ENCODE measurements at regions not wholly inside any gene's neighbourhood (a gene's known extent, or its start where the extent isn't known, plus 50 kb on each side); places are given as distances from the start of the nearest gene placed in this dataset.

DNA sequence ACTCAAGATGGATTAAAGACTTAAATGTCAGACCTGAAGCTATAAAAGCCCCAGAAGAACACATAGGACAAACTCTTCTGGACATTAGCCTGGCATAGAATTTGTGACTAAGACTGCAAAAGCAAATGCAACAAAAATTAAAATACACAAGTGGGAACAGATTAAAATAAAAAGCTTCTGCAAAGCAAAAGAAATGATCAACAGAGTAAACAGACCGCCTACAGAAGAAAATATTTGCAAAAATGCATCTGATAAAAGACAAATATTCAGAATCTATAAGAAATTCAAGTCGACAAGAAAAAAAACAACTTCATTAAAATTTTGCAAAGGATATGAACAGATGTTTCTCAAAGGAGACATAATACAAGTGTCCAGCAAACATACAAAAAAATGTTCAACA lies 537.8 kb downstream of the SLITRK1 start (continued):
- TF ChIP-seq JUNB (IDR thresholded peaks at IDR 0.05; ENCODE audit: unreplicated experiment) (no peak), ZNF114 (CRISPR knock-in tag; IDR thresholded peaks at IDR 0.05) (no peak), ZNF331 (CRISPR knock-in tag; IDR thresholded peaks at IDR 0.05; ENCODE audit: low read depth) (no peak), EZH2 (IDR thresholded peaks at IDR 0.05; ENCODE audit: low read depth, unreplicated experiment) (no peak)

DNA sequence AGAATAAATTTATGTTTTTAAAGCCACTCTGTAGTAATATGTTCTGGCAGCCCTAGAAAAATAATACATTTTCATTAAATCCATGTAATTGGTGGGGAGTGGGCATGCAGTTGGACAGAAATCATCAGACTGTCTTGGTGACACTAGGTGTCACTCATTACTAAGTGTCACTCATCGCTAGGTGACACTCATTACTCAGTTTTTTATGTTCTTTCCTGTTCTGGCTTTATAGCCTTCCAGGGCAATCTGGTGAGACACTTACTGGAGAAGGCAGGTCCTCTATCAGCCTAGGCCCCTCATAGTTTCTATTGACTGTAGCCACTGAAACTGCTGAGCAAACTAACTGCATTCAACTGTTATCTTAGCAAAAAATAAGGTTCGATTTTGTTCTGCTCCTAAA lies 542.1 kb downstream of the SLITRK1 start:
- H4K20me1 ChIP-seq (replicated peaks; ENCODE audit: insufficient read depth), result no peaks in the 10 kb centered on the region
- Mint-ChIP-seq H3K36me3 (ENCODE audit: low read depth) (peaks cover 15% of the 10 kb centered on the region), H3K4me1 (no peaks in the 10 kb centered on the region), H3K4me3 (no peak overlapping the region), H3K9me3 (peaks cover 17% of the 10 kb centered on the region), H3K27ac (no peak overlapping the region), H3K27me3 (ENCODE audit: insufficient read depth, low read depth, poor library complexity) (no peaks in the 10 kb centered on the region)
- no peaks in the 10 kb centered on the region for H3K27me3 ChIP-seq (ENCODE audit: insufficient read depth)
- no peaks in the 10 kb centered on the region for H3K4me1 ChIP-seq (ENCODE audit: insufficient read depth)
- H3K36me3 ChIP-seq (ENCODE audit: insufficient read depth), result no peaks in the 10 kb centered on the region
- no peak overlapping the region for H3K4me3 ChIP-seq
- TF ChIP-seq ZNF331 (CRISPR knock-in tag; IDR thresholded peaks at IDR 0.05; ENCODE audit: low read depth) (no peak), CREB1 (CRISPR knock-in tag; IDR thresholded peaks at IDR 0.05; ENCODE audit: low read depth) (no peak), ZNF114 (CRISPR knock-in tag; IDR thresholded peaks at IDR 0.05) (no peak), JUNB (IDR thresholded peaks at IDR 0.05; ENCODE audit: unreplicated experiment) (no peak), NANOG (IDR thresholded peaks at IDR 0.05; ENCODE audit: borderline replicate concordance) (no peak), POLR2AphosphoS5 (IDR thresholded peaks at IDR 0.05; ENCODE audit: low read depth) (no peak)
- TF ChIP-seq, protein P1, sequence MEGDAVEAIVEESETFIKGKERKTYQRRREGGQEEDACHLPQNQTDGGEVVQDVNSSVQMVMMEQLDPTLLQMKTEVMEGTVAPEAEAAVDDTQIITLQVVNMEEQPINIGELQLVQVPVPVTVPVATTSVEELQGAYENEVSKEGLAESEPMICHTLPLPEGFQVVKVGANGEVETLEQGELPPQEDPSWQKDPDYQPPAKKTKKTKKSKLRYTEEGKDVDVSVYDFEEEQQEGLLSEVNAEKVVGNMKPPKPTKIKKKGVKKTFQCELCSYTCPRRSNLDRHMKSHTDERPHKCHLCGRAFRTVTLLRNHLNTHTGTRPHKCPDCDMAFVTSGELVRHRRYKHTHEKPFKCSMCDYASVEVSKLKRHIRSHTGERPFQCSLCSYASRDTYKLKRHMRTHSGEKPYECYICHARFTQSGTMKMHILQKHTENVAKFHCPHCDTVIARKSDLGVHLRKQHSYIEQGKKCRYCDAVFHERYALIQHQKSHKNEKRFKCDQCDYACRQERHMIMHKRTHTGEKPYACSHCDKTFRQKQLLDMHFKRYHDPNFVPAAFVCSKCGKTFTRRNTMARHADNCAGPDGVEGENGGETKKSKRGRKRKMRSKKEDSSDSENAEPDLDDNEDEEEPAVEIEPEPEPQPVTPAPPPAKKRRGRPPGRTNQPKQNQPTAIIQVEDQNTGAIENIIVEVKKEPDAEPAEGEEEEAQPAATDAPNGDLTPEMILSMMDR (conservative IDR thresholded peaks at IDR 0.05; ENCODE audit: low read depth in 2 of 2), result peak in 1 of 2 experiments; percentile 22; a peak in 1 of 4 replicates
- no peaks in the 10 kb centered on the region for H3K79me2 ChIP-seq (replicated peaks; ENCODE audit: insufficient read depth)
- no peaks in the 10 kb centered on the region for H3K9me2 ChIP-seq (ENCODE audit: insufficient read depth)
- no peak overlapping the region for H3K4me2 ChIP-seq
- H3K27ac ChIP-seq (ENCODE audit: low read depth), result no peak overlapping the region
- H2AFZ ChIP-seq, result no peak overlapping the region
- no peak for DNase-seq (ENCODE audit: low spot score)
- H3F3A ChIP-seq (replicated peaks; ENCODE audit: low read depth), result no peaks in the 10 kb centered on the region
- no peak for ATAC-seq

DNA sequence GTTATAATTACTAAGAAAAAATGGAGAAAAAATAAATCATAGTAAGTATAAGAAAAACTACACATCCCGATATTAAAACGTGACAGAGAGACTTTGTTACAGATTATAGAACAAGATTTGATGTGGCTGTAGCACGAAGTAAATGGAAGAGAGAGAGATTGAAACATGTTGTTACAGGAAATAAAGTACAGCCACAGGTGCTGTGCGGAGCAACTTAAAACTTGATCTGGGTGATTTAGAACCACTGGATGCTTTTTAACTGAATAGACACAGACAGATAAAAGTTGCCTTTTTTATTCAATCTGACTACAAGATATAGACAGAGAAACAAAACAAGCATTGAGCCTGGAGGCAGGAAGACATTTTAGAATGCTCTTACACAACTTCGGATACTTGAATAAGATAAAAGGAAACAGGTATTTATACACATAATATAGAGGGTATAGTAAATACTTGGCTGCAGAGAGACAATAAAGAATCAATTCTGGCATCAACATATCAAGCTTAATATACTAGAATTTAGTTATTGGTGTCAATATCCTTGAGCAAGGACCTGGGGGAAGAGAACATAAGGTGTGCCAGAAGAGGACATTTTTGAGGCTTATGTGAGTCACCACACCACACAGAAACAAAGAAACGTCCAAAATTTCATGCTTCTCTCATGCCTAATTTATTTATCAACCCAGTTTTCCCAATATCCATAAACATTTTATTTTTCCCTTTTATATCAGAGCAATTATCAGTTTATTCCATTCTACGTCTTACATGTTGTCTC lies 548.5 kb downstream of the SLITRK1 start:
- H3K4me1 Mint-ChIP-seq, result no peaks in the 10 kb centered on the region
- Histone ChIP-seq H3K27ac (ENCODE audit: low read depth) (no peak overlapping the region), H3K36me3 (ENCODE audit: insufficient read depth) (no peaks in the 10 kb centered on the region), H3K27me3 (ENCODE audit: insufficient read depth) (no peaks in the 10 kb centered on the region), H3K9me2 (ENCODE audit: insufficient read depth) (no peaks in the 10 kb centered on the region), H3K4me1 (ENCODE audit: insufficient read depth) (no peaks in the 10 kb centered on the region), H3K4me3 (no peak overlapping the region), H3K79me2 (replicated peaks; ENCODE audit: insufficient read depth) (no peaks in the 10 kb centered on the region), H3F3A (replicated peaks; ENCODE audit: low read depth) (no peaks in the 10 kb centered on the region), H3K4me2 (no peak overlapping the region), H4K20me1 (replicated peaks; ENCODE audit: insufficient read depth) (no peaks in the 10 kb centered on the region), H2AFZ (no peak overlapping the region)
- no peak overlapping the region for H3K4me3 Mint-ChIP-seq
- H3K9me3 Mint-ChIP-seq, result no peaks in the 10 kb centered on the region
- no peaks in the 10 kb centered on the region for H3K27me3 Mint-ChIP-seq (ENCODE audit: insufficient read depth, low read depth, poor library complexity)
- no peaks in the 10 kb centered on the region for H3K36me3 Mint-ChIP-seq (ENCODE audit: low read depth)
- no peak overlapping the region for H3K27ac Mint-ChIP-seq
- DNase-seq (ENCODE audit: low spot score) (no peak), ATAC-seq (no peak)
- TF ChIP-seq EZH2 (IDR thresholded peaks at IDR 0.05; ENCODE audit: low read depth, unreplicated experiment), result no peak
- no peak for TF ChIP-seq ZNF331 (CRISPR knock-in tag; IDR thresholded peaks at IDR 0.05; ENCODE audit: low read depth)
- TF ChIP-seq, protein P2, sequence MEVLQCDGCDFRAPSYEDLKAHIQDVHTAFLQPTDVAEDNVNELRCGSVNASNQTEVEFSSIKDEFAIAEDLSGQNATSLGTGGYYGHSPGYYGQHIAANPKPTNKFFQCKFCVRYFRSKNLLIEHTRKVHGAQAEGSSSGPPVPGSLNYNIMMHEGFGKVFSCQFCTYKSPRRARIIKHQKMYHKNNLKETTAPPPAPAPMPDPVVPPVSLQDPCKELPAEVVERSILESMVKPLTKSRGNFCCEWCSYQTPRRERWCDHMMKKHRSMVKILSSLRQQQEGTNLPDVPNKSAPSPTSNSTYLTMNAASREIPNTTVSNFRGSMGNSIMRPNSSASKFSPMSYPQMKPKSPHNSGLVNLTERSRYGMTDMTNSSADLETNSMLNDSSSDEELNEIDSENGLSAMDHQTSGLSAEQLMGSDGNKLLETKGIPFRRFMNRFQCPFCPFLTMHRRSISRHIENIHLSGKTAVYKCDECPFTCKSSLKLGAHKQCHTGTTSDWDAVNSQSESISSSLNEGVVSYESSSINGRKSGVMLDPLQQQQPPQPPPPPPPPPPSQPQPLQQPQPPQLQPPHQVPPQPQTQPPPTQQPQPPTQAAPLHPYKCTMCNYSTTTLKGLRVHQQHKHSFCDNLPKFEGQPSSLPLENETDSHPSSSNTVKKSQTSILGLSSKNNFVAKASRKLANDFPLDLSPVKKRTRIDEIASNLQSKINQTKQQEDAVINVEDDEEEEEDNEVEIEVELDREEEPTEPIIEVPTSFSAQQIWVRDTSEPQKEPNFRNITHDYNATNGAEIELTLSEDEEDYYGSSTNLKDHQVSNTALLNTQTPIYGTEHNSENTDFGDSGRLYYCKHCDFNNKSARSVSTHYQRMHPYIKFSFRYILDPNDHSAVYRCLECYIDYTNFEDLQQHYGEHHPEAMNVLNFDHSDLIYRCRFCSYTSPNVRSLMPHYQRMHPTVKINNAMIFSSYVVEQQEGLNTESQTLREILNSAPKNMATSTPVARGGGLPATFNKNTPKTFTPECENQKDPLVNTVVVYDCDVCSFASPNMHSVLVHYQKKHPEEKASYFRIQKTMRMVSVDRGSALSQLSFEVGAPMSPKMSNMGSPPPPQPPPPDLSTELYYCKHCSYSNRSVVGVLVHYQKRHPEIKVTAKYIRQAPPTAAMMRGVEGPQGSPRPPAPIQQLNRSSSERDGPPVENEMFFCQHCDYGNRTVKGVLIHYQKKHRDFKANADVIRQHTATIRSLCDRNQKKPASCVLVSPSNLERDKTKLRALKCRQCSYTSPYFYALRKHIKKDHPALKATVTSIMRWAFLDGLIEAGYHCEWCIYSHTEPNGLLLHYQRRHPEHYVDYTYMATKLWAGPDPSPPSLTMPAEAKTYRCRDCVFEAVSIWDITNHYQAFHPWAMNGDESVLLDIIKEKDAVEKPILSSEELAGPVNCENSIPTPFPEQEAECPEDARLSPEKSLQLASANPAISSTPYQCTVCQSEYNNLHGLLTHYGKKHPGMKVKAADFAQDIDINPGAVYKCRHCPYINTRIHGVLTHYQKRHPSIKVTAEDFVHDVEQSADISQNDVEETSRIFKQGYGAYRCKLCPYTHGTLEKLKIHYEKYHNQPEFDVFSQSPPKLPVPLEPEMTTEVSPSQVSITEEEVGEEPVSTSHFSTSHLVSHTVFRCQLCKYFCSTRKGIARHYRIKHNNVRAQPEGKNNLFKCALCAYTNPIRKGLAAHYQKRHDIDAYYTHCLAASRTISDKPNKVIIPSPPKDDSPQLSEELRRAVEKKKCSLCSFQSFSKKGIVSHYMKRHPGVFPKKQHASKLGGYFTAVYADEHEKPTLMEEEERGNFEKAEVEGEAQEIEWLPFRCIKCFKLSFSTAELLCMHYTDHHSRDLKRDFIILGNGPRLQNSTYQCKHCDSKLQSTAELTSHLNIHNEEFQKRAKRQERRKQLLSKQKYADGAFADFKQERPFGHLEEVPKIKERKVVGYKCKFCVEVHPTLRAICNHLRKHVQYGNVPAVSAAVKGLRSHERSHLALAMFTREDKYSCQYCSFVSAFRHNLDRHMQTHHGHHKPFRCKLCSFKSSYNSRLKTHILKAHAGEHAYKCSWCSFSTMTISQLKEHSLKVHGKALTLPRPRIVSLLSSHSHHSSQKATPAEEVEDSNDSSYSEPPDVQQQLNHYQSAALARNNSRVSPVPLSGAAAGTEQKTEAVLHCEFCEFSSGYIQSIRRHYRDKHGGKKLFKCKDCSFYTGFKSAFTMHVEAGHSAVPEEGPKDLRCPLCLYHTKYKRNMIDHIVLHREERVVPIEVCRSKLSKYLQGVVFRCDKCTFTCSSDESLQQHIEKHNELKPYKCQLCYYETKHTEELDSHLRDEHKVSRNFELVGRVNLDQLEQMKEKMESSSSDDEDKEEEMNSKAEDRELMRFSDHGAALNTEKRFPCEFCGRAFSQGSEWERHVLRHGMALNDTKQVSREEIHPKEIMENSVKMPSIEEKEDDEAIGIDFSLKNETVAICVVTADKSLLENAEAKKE (CRISPR knock-in tag; IDR thresholded peaks at IDR 0.05), result no peak
- TF ChIP-seq EZH2phosphoT487 (IDR thresholded peaks at IDR 0.05; ENCODE audit: unreplicated experiment), result no peak
